HG02870 (cell line): ENCODE measurements at regions not wholly inside any gene's neighbourhood (a gene's known extent, or its start where the extent isn't known, plus 50 kb on each side); places are given as distances from the start of the nearest gene placed in this dataset.
"Not testable (repeated sequence)": the region's sequence is repeated elsewhere in the genome, so short reads cannot be mapped to it uniquely, and the experiment has no call there.

Source experiments
- ATAC-seq: cut with Tn5 transposase; IDR thresholded peaks from one replicate; pipeline ENCODE4 v1.9.1; 2021; ENCODE audit warnings: mild to moderate bottlenecking, moderate library complexity; ENCODE audit not compliant: unreplicated experiment

GRCh38 chr3:145450018-145450682, 710.8 kb downstream of the PLOD2 start:
- ATAC-seq, result no peak

- ATAC-seq, result no peak
Observed at GRCh38 chr3:145457825-145458552, 703.0 kb downstream of the PLOD2 start.

- not testable (repeated sequence) for ATAC-seq
Observed at GRCh38 chr3:145459681-145460080, 701.3 kb downstream of the PLOD2 start.

GRCh38 chr3:145471976-145472375, 689.0 kb downstream of the PLOD2 start:
- ATAC-seq, result no peak

DNA sequence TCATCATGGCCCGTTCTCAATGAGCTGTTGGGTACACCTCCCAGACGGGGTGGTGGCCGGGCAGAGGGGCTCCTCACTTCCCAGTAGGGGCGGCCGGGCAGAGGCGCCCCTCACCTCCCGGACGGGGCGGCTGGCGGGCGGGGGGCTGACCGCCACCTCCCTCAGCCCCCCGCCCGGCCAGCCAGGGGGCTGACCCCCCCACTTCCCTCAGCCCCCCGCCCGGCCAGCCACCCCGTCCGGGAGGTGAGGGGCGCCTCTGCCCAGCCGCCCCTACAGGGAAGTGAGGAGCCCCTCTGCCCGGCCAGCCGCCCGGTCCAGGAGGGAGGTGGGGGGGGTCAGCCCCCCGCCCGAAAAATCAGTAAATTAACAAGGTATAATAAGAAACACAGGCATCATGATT, 678.2 kb downstream of the PLOD2 start:
- not testable (repeated sequence) for ATAC-seq

- no peak for ATAC-seq
Observed at GRCh38 chr3:145483992-145484391, 677.0 kb downstream of the PLOD2 start.

GRCh38 chr3:145489011-145489410, 672.0 kb downstream of the PLOD2 start:
- no peak for ATAC-seq

- no peak for ATAC-seq
Observed at GRCh38 chr3:145490088-145491048, 670.6 kb downstream of the PLOD2 start.

- ATAC-seq, result no peak
Observed at GRCh38 chr3:145492456-145492855, 668.5 kb downstream of the PLOD2 start.

GRCh38 chr3:145517416-145517815, 643.6 kb downstream of the PLOD2 start:
- not testable (repeated sequence) for ATAC-seq

- no peak for ATAC-seq
Observed at GRCh38 chr3:145518639-145519038, 642.3 kb downstream of the PLOD2 start.

DNA sequence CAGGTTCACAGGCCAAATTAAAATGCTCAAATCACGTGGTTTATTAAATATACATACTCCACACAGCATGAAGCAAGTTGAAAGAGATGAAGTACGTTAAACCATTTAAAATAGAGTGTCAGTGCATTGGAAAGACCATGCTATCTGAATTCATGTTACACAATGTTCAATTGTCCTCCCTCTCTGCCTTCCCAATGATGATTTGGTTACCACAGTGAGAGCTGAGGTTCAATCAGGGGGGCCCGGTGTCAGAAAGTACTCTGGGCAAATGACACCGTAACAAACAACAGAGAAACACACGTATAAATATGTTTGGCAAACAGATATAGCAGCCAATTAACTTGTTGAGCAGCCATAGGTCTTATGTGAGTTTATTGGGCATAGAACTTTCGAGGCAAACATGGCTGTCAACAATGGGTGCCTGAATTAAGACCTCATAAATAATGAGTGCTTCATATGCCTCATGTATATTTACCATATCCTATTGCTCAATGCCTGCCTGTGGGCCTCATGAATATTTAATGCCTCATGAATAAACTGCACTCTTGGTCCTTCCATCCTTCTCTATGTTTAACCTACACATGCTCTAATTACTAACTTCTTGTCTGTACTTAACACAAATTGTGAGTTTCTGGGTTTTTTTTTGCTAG, 641.5 kb downstream of the PLOD2 start:
- ATAC-seq, result no peak

DNA sequence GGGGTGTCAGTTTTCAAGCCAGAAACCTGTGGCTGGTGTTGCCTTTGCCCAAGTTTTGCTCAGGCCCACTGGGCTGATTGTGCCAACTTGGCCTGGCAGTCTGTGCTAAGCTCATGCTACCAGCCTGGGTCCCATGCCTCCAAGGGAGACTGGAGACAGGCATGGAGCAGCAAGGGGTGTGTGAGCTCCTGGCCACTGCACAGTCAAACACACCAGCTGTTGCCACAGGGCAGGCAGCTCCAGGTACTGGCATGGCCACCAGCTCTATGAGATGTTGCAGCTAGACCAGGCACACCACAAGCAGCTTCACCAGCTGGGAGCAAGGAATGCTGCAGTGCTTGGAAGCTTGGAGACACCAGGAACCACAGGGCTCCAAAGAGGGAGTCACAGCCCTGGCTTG, 638.8 kb downstream of the PLOD2 start:
- ATAC-seq, result no peak

DNA sequence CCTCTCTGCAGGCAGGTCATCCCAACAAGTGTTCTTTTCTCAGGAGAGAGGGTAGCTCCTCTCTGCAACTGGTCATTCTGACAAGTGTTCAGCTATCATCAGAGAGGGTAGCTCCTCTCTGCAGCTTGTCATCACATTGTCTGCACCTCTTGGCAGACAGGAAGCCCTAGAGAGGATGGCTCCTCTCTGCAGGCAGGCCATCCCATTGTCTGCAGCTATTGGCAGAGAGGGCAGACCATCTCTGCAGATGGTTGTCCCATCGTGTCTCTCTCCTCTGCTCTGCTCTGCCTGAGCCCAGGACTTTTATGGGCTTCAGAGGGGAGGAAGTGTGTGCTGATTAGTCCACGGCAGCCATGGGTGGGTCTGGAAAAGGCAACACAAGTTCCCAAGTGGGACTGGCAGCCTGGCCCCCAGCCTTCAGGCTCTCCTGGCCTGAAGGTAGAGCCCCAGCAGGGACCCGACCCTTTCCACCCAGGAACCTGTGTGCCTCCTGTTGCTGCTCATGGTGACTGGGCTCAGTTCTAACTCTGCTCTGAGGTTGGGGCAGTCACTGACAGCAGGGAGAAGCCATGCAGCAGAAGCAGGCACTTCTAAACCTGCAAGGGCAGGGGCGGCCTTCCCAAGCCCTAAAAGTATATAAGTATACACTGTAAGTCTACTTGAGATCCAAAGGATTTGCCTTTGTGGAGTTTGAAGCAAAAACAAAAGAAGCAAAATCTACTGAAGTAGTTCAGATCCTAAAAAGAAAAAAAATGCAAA, 637.9 kb downstream of the PLOD2 start:
- no peak for ATAC-seq

- ATAC-seq, result no peak
Observed at GRCh38 chr3:145531548-145531947, 629.4 kb downstream of the PLOD2 start.

DNA sequence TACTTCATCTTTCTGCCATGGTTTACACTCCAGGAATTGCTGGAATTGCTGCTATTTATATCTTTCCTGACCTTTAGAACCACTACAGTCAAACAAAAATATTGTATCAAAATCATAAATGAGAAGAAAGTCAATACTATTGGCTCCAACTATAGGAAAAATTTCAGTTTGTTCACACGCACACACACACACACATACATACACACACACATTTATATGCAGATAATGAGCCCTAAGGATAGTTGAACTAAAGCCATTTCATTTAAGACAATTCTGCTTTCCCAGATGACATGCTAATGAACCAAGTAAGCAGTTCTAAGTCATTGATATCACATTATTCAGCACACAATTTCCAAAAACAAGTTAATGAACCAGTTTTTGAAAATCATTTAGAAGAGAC, 627.3 kb downstream of the PLOD2 start:
- no peak for ATAC-seq

DNA sequence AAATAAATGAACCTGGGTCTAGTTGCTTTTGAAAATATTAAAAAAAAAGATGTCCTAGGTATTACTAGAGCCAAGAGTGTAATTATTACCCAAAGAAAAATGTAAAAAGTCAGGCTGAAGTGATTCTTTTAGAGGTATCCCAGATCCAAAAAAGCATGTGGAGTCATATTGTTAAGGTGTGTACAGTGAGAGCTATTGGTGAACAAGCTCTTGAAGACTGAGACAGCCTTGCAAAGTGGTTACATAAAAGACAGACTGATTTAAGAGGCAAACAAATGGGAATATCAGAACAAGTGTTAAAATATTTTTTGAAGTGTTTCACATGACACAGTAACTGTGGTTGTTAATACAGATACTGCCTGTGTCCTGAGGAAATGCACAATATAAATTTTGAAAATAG, 624.5 kb downstream of the PLOD2 start:
- no peak for ATAC-seq

DNA sequence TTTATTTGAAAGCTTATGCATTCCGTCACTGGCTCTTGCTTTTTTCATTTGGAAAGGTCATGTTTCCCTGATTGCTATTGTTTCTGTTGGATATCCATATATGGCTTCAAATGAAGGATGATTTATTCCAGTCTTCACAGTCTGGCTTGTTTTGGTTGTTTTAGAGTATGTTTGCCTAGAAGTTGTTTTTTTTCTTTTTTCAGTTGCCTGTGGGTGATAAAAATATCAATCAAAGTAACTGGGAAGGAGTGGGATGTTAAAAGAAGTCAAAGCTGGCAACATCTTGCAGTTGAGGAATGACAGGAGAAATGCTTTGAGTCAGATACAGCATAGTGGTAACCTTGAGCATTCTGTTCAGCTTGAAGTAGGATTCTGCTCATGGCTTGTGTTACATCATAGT, 610.5 kb downstream of the PLOD2 start:
- no peak for ATAC-seq

DNA sequence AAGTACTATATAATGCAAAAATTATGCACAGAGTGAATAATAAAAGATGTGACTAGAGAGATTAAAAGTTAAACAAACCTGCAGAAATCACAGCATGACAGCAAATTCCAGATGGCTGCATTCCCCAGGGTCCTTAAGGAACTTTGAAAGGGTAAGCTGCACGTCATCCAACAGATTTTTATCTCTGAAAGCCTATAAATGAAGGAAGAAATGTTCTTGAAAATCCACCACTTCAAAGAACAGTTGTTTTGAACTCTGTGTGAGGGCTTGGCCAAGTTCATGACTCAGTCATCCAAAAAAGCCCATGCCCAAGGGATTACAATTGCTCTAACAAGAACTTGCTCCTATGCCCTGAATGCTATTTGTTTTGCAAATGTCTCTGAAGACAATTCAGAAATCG, 603.6 kb downstream of the PLOD2 start:
- no peak for ATAC-seq

DNA sequence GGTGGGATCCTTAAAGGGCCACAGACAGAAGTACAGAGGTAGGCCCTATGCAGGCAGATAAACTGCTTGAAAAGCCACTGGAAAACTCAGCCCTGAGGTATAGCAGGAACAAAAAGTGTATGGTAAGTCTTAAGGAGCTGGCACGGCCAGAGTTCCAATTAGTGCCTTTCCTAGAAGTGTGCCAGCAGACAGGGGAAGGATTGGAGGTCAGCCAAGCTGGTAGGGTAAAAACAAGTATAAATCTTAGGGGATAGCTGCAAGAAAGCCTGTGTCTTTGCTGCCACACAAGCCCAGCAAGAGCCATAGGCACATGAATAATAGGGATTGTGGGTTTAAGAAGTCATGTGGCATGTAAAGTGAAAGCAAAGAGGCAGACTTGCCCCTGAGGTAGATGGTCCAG, 582.5 kb downstream of the PLOD2 start:
- ATAC-seq, result no peak
